Upper lobe of left lung (tissue), 6 donors: ENCODE measurements at regions not wholly inside any gene's neighbourhood (a gene's known extent, or its start where the extent isn't known, plus 50 kb on each side); places are given as distances from the start of the nearest gene placed in this dataset.

ENCODE experiments used
- ATAC-seq, 2 donors: fragments of 200-7000 bp; cut with Tn5 transposase; one replicate each; pipeline ENCODE4 v1.9.1; 2022; ENCODE audit warnings: mild to moderate bottlenecking in 2 of 2, moderate library complexity in 2 of 2; ENCODE audit not compliant: low FRiP score in 2 of 2
- DNase-seq, 2 donors: peaks; one replicate each; pipeline ENCODE4 v3.0.0-alpha.2; 2019 to 2020
- H3K27ac ChIP-seq, 4 donors: fragments of 200-600 bp; sonication (generic); one replicate each; pipeline ENCODE4 v1.5.1; 2016 to 2019
- H3K27me3 ChIP-seq, 4 donors: fragments of 200-600 bp; sonication (generic); one replicate each; pipeline ENCODE4 v1.5.1; 2017 to 2019
- H3K36me3 ChIP-seq, 4 donors: fragments of 200-600 bp; sonication (generic); one replicate each; pipeline ENCODE4 v1.5.1; 2016 to 2019
- H3K4me1 ChIP-seq, 4 donors: fragments of 200-600 bp; sonication (generic); one replicate each; pipeline ENCODE4 v1.5.1; 2018 to 2019
- H3K4me3 ChIP-seq, 4 donors: fragments of 200-600 bp; sonication (generic); one replicate each; pipeline ENCODE4 v1.5.1; 2017 to 2019; ENCODE audit warnings: mild to moderate bottlenecking in 2 of 4, moderate library complexity in 1 of 4
- H3K9me3 ChIP-seq, 4 donors: fragments of 200-600 bp; sonication (generic); one replicate each; pipeline ENCODE4 v1.5.1; 2018 to 2019
- EP300 ChIP-seq, 4 donors: sonication (generic); formaldehyde crosslinking; IDR thresholded peaks; one replicate each; pipeline ENCODE4 v1.5.1; 2017; ENCODE audit warnings: antibody characterized with exemption in 4 of 4, control low read depth in 2 of 4
- POLR2A ChIP-seq, 4 donors: fragments of 450-650 bp; IDR thresholded peaks; one replicate each; pipeline ENCODE4 v1.5.1; 2016 to 2017; ENCODE audit warnings: antibody characterized with exemption in 4 of 4, mild to moderate bottlenecking in 2 of 4
- POLR2AphosphoS5 ChIP-seq, 2 donors: sonication (generic); formaldehyde crosslinking; IDR thresholded peaks; one replicate each; pipeline ENCODE4 v1.5.1; 2017; ENCODE audit warnings: antibody characterized with exemption in 2 of 2
- WGBS, 2 donors: methylation state at CpG; one replicate each; pipeline ENCODE4 v1.1.5; 2017 to 2018; 5-methylcytosine and 5-hydroxymethylcytosine counted together
- TF ChIP-seq, protein P1 (sequence below), 6 experiments: fragments of 450-650 bp in 4 of 6; fragments of 200-600 bp in 2 of 6; sonication (generic) in 2 of 6; IDR thresholded peaks; one replicate each; pipeline ENCODE4 v1.5.1; 2016 to 2019; ENCODE audit warnings: antibody characterized with exemption in 6 of 6
- donor health status: DM: no; HTN: no; CAD: no; lungs with moderate emphysema.
- donor health status: DM: no; HTN: yes; CAD: no; lungs with severe emphysema.

DNA sequence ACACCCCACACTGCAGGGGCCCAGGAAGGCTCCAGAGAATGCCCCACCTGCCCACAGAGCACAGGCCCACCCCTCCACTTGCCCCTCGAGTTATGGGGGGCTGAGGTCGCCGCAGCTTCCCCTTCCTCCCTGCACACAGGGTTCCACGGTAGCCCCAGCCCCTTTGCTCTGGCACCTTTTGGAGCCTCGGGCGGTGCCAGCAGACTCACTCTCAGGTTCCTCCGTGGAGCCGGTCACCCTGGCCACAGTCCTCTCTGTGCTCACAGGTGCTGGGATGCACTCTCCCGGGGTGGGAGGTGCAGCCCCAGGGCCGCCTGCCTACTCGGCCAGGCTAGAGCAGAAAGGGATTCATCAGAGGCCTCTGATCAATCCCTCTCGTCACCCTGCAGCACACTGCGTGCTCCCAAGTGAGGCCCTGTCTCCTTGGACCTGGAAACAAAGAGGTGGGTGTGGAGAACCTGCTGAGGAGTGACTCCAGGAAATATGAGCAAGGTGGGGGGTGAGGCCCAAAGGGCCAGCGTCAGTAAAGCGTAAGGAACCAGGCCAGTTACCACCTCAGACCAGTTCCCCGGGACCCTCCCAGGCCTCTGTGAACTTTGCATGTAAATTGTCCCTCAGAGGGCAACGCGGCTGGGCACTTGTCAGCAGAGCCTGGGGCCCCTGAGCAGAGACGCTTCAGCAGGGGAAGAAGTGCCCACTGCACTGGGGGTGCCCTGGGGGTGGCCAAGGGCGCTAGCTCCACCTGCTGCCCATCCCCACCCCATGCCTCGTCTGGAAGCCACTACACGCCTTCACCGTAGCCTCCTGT, 167.8 kb downstream of the OLFM1 start:
- TF ChIP-seq, protein P1, sequence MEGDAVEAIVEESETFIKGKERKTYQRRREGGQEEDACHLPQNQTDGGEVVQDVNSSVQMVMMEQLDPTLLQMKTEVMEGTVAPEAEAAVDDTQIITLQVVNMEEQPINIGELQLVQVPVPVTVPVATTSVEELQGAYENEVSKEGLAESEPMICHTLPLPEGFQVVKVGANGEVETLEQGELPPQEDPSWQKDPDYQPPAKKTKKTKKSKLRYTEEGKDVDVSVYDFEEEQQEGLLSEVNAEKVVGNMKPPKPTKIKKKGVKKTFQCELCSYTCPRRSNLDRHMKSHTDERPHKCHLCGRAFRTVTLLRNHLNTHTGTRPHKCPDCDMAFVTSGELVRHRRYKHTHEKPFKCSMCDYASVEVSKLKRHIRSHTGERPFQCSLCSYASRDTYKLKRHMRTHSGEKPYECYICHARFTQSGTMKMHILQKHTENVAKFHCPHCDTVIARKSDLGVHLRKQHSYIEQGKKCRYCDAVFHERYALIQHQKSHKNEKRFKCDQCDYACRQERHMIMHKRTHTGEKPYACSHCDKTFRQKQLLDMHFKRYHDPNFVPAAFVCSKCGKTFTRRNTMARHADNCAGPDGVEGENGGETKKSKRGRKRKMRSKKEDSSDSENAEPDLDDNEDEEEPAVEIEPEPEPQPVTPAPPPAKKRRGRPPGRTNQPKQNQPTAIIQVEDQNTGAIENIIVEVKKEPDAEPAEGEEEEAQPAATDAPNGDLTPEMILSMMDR (IDR thresholded peaks at IDR 0.05), result peak in 1 of 6 experiments; percentile 8
- no peak for TF ChIP-seq POLR2AphosphoS5 (IDR thresholded peaks at IDR 0.05)
- Histone ChIP-seq H3K9me3 (no peaks in the 10 kb centered on the region), H3K36me3 (no peaks in the 10 kb centered on the region), H3K27ac (no peak overlapping the region), H3K27me3 (no peaks in the 10 kb centered on the region), H3K4me1 (no peaks in the 10 kb centered on the region), H3K4me3 (no peak overlapping the region)
- WGBS, 2 donors, result 64 to 65% methylated on average over 14 to 23 of the region's 23 CpGs
- DNase-seq (no peak), ATAC-seq (peak in 1 of 2 donors; percentile 9)

DNA sequence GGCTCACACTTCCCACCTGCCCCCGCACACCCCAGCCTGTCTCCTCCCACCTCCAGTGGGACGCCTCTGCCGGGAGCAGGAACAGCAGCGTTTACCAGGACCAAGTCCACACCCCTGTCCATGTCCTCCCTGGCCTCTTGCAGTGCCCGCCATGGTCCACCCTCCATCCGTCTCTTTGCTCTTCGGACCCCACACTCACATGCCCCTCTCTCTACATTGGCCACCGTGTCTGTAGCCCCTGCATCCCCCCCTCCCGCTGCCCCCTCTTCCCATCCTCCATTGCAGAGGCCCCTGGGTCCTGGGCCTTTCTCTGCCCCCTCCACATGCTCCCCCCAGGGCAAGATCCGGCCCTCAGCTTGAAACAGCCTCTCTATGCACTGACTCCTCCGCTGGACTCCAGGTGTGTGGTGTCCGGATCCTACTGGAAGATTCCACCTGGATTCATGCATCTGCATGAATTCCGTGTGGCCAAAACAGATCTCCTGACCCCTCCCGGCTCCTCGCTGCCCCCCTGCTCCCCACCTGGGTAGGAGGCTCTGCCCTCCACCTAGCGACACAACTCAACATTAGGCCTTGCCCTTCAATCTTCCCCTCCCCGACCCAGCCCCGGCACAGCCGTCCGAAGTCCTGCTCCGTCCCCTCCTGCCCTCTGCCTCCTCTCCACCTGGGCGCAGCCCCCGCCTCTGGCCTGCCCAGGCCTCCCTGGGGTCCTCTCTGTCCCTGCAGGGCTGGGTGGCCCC, 168.5 kb downstream of the OLFM1 start:
- Histone ChIP-seq H3K4me1 (no peaks in the 10 kb centered on the region), H3K4me3 (no peak overlapping the region), H3K27ac (no peak overlapping the region), H3K27me3 (no peaks in the 10 kb centered on the region), H3K36me3 (no peaks in the 10 kb centered on the region), H3K9me3 (no peaks in the 10 kb centered on the region)
- WGBS, 2 donors, result 80 to 81% methylated on average over 23 of the region's 23 CpGs
- DNase-seq (peak in 1 of 2 donors; percentile 74), ATAC-seq (no peak)
- TF ChIP-seq POLR2A (IDR thresholded peaks at IDR 0.05) (no peak), POLR2AphosphoS5 (IDR thresholded peaks at IDR 0.05) (no peak), EP300 (IDR thresholded peaks at IDR 0.05) (no peak)
- TF ChIP-seq, protein P1 (IDR thresholded peaks at IDR 0.05), result no peak

- no peaks in the 10 kb centered on the region for H3K4me1 ChIP-seq
- H3K27ac ChIP-seq, result no peak overlapping the region
- H3K9me3 ChIP-seq, result no peaks in the 10 kb centered on the region
- ATAC-seq (no peak), DNase-seq (no peak)
- H3K4me3 ChIP-seq, result no peak overlapping the region
- no peaks in the 10 kb centered on the region for H3K27me3 ChIP-seq
- 87 to 88% methylated on average over 24 to 26 of the region's 26 CpGs for WGBS, 2 donors
- H3K36me3 ChIP-seq, result no peaks in the 10 kb centered on the region
- TF ChIP-seq, protein P1 (IDR thresholded peaks at IDR 0.05), result no peak
- TF ChIP-seq POLR2A (IDR thresholded peaks at IDR 0.05), result no peak
- TF ChIP-seq EP300 (IDR thresholded peaks at IDR 0.05), result no peak
- TF ChIP-seq POLR2AphosphoS5 (IDR thresholded peaks at IDR 0.05), result no peak
Observed at GRCh38 chr9:135256581-135257354, 169.3 kb downstream of the OLFM1 start.

- DNase-seq (no peak), ATAC-seq (no peak)
- no peak overlapping the region for H3K4me3 ChIP-seq
- WGBS, 2 donors, result 93 to 94% methylated on average over 12 to 23 of the region's 23 CpGs
- H3K4me1 ChIP-seq, result no peaks in the 10 kb centered on the region
- H3K9me3 ChIP-seq, result no peaks in the 10 kb centered on the region
- H3K36me3 ChIP-seq, result no peaks in the 10 kb centered on the region
- no peak overlapping the region for H3K27ac ChIP-seq
- no peak for TF ChIP-seq POLR2AphosphoS5 (IDR thresholded peaks at IDR 0.05)
- no peak for TF ChIP-seq EP300 (IDR thresholded peaks at IDR 0.05)
- TF ChIP-seq POLR2A (IDR thresholded peaks at IDR 0.05), result no peak
- TF ChIP-seq, protein P1 (IDR thresholded peaks at IDR 0.05), result no peak
- H3K27me3 ChIP-seq, result no peaks in the 10 kb centered on the region
Observed at GRCh38 chr9:135258461-135258860, 171.0 kb downstream of the OLFM1 start.
